Astrocyte of the spinal cord (primary cell): ENCODE measurements at regions not wholly inside any gene's neighbourhood (a gene's known extent, or its start where the extent isn't known, plus 50 kb on each side); places are given as distances from the start of the nearest gene placed in this dataset.

Experiments
- DNase-seq: peaks from one replicate; pipeline ENCODE4 v3.0.0; 2011; ENCODE audit warnings: low read depth, low spot score
- H3K4me3 ChIP-seq: 2 replicates; pipeline ENCODE4 v1.5.1; 2011; ENCODE audit warnings: low read depth, mild to moderate bottlenecking, low read length, moderate library complexity
- in situ Hi-C: cut with HindIII; loops from 2 replicates; pipeline ENCODE4 v1.10.0; 2017; ENCODE audit warnings: low sequenced_read_pairs
- TF ChIP-seq, protein P1 (sequence below): IDR thresholded peaks from 2 replicates; pipeline ENCODE4 v1.5.1; 2012; ENCODE audit warnings: low read depth, mild to moderate bottlenecking, low read length, inconsistent platforms

DNA sequence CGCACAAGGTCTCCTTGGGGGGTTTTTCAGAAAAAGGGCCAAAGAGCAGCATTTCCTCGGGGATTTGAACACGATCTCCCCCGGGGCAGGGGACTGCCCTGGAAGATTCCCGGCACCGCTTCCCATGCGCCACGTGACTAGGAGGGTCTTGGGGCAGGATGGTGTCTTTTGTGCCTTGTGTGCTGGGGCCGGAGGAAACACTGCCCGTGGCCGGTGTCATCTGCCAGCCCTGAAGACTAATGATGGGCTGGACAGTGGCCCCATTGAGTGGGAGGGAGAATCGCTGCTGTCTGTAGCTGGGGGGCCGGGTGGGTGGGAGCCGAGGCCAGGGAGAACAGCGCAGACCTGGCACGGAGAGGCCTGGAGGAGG lies 315.1 kb downstream of the SEC14L1 start:
- in situ Hi-C loops = no loop called here
- no peak overlapping the region for H3K4me3 ChIP-seq
- DNase-seq = no peak
- TF ChIP-seq, protein P1, sequence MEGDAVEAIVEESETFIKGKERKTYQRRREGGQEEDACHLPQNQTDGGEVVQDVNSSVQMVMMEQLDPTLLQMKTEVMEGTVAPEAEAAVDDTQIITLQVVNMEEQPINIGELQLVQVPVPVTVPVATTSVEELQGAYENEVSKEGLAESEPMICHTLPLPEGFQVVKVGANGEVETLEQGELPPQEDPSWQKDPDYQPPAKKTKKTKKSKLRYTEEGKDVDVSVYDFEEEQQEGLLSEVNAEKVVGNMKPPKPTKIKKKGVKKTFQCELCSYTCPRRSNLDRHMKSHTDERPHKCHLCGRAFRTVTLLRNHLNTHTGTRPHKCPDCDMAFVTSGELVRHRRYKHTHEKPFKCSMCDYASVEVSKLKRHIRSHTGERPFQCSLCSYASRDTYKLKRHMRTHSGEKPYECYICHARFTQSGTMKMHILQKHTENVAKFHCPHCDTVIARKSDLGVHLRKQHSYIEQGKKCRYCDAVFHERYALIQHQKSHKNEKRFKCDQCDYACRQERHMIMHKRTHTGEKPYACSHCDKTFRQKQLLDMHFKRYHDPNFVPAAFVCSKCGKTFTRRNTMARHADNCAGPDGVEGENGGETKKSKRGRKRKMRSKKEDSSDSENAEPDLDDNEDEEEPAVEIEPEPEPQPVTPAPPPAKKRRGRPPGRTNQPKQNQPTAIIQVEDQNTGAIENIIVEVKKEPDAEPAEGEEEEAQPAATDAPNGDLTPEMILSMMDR = no peak

DNA sequence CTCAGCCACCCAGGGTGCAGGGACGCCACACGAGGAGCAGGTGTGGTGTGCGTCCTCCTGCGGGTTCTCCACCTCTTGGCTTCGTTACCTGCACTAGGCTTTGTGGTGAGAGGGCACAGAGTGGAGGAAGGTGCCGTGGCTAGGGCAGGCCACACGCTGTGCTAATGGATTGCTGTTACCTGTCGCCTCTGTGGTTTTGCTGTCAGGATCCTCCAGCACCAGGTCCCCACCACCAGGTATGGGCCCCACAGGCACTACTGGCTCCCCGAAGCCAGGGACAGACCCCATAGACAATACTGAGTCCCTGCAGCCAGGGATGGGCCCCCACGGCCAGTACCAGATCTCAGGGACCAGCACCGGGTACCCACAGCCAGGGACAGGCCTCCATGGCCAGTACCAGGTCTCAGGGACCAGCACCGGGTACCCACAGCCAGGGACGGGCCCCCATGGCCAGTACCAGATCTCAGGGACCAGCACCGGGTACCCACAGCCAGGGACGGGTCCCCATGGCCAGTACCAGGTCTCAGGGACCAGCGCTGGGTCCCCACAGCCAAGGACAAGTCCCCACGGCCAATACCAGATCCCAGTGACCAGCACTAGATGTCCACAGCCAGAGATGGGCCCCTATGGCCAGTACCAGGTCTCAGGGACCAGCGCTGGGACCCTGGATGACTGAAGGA lies 315.6 kb downstream of the SEC14L1 start:
- no peak overlapping the region for H3K4me3 ChIP-seq
- TF ChIP-seq, protein P1 = no peak
- in situ Hi-C loops = no loop called here

DNA sequence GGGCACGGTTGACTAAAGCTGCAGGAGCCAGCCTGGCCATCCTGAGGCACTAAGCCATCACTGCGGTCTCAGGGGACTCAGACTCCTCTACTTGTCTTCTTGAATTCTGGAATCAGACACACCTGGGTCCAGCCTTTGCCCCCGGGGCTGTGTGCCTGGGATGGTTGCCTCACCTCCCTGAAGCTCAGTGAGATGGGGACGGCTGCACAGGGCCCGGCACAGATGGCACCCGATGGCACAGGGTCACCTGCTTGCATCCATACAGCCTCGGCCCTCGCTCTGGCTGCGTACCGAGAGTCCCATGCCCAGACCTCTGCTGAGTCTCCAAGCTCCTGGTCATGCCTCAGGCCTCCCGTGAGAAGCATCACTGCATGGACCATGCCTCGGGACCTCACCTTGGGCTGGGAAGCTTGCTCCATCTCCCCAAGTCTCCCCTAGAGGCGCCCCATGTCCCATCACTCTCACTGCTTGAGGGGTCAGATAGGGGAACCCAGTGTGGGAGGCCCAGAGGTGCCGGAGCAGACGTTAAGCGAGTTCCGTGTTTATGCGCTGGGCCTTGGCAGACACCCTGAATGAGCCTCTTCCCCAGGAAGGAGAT lies 316.3 kb downstream of the SEC14L1 start:
- TF ChIP-seq, protein P1 = no peak
- H3K4me3 ChIP-seq = no peak overlapping the region
- in situ Hi-C loops = no loop called here
- DNase-seq = no peak

More for the DNA sequence above, 315.6 kb downstream of the SEC14L1 start:
- DNase-seq = no peak

DNA sequence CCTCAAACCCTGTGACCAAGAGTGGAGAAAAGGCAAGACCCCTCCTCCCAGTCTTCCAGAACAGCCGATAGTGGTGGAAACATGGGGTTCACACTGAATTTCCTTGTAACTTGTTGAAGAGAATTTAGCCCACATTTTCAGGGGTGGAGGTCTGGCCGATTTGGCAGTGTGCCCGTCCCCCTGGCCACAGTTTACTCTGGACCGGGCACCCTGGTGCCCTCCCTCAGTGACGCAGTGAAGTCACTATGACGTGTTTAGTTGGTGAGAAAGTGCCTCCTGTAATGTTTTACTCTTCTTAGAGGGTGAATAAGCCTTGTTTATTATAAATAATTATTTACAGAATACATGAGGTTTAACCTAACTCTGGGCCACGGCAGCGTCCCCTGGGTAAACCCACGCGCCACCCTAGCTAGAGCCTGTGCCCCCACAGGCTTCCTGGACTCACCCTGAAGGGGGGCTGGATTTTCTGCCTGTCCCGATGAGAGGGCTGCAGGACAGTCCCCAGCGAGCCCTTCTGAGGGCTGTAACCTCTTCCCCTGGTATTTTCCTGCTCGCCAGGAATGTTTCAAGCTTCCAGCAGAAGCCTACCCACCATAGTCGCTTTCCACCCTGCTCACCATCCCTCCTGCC lies 316.9 kb downstream of the SEC14L1 start:
- in situ Hi-C loops = no loop called here
- no peak overlapping the region for H3K4me3 ChIP-seq
- TF ChIP-seq, protein P1 = no peak
- no peak for DNase-seq

DNA sequence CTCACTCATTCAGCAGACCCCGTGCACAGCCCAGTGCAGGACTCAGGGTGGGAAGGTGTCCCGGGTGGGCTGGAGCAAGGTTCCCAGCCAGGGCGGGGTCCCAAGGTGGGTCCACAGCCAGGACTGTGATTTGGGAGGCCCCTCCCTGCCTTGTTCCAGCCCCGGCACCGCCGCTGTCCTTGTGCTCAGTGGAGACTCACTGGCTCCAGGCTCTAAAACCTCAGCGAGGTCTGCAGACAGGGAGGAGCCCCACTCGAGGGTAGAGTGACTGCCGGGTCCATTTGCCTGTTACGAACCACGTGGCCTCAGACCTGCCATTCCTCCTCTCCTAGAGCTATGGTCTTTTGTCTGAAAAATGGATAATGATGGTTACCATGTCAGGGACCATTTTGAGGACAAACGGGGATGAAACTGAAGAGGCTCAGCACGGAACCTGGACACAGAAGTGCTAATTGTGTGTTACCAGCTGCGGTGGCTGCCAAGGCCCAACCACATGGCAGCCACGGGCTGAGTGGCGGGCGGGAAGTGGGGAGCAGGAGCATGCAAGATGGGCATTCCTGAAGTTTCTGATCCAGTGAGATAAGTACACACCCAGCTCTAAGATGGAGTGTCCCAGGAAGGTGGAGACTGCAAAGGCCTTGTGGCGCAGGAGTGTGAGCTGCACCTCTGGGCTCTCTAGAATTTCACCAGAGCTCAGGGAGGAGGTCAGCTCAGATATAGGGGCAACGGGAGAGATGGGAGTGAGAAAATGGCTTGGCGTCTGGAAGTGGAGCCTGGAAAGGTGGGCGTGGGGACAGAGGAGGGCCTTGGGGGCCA lies 317.6 kb downstream of the SEC14L1 start:
- no peak overlapping the region for H3K4me3 ChIP-seq
- TF ChIP-seq, protein P1 = no peak
- in situ Hi-C loops = no loop called here
- DNase-seq = no peak

DNA sequence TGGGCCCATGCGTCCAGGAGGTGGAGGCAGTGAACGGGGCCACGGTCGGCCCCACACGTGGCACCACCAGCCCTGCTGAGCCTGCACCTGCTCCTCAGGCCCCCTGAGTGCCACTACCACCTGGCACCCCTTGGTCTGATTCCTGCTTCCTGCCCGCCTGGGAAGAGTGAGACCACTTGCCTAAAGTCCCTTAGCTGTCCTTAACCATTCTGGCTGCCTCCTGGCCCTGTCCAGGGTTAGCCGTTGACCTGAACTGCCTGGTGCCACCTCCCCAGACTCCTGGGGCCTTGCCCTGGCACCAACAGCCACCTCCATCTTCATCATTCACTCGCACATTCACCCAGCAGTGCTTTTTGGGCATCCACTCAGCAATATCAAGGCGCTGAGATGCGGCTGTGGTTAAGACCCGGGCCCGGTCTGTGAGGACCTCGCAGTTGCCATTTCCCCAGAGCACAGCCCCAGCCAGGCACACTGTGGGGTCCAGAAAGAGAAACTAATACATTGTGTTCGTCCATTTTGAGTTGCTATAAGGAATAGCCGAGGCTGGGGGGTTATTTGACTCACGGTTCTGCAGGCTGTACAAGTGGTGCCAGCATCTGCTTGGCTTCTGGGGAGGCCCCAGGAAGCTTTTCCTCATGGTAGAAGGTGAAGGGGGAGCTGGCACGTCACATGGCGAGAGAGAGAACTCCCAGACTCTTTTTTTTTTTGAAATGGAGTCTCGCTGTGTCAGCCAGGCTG lies 318.4 kb downstream of the SEC14L1 start:
- no peak overlapping the region for H3K4me3 ChIP-seq
- in situ Hi-C loops = no loop called here
- no peak for DNase-seq
- TF ChIP-seq, protein P1 = no peak
